ENCODE measurements at regions not wholly inside any gene's neighbourhood (a gene's known extent, or its start where the extent isn't known, plus 50 kb on each side); places are given as distances from the start of the nearest gene placed in this dataset.

GRCh38 chr1:219826290-219826689 is 102.1 kb downstream of the SLC30A10 start:
- Histone ChIP-seq H3K27ac (ENCODE audit: insufficient read length, low read depth, low read length) (no peak overlapping the region), H3T11ph (ENCODE audit: low read length) (no peak overlapping the region), H2BK5ac (ENCODE audit: insufficient read length, low read length) (no peak overlapping the region), H2AFZ (ENCODE audit: low read length) (no peak overlapping the region), H3K56ac (ENCODE audit: insufficient read length, low read depth, low read length) (no peak overlapping the region), H4K8ac (replicated peaks; ENCODE audit: insufficient read length, low read depth, low read length) (no peak overlapping the region), H3K9ac (ENCODE audit: extremely low read depth, insufficient read length, low read length) (no peak overlapping the region), H3K23me2 (ENCODE audit: insufficient read length, low read depth, low read length, poor library complexity, severe bottlenecking) (no peaks in the 10 kb centered on the region), H2BK20ac (ENCODE audit: low read depth, low read length, poor library complexity, severe bottlenecking) (no peak overlapping the region), H2AK5ac (ENCODE audit: insufficient read length, low read length) (no peak overlapping the region), H4K20me1 (ENCODE audit: control insufficient read depth, insufficient read depth, insufficient read length) (no peaks in the 10 kb centered on the region), H3K23ac (ENCODE audit: insufficient read length, low read depth, low read length) (no peak overlapping the region), H3K14ac (ENCODE audit: insufficient read depth, low read length) (no peak overlapping the region), H2BK15ac (ENCODE audit: low read depth, low read length) (no peak overlapping the region), H3K27me3 (ENCODE audit: insufficient read depth, low read length) (no peaks in the 10 kb centered on the region), H3K18ac (ENCODE audit: insufficient read length, low read depth, low read length) (no peak overlapping the region), H2BK120ac (ENCODE audit: low read depth, low read length, poor library complexity, severe bottlenecking) (no peak overlapping the region), H4K91ac (ENCODE audit: insufficient read length, low read depth, low read length) (no peak overlapping the region), H3K4me2 (ENCODE audit: insufficient read depth, insufficient read length, low read length) (no peak overlapping the region), H3K79me1 (ENCODE audit: insufficient read depth, low read depth, low read length, poor library complexity, severe bottlenecking) (no peaks in the 10 kb centered on the region), H4K5ac (ENCODE audit: insufficient read length, low read depth, low read length) (no peak overlapping the region), H2BK12ac (ENCODE audit: insufficient read length, low read depth, low read length) (no peak overlapping the region), H3K4me1 (ENCODE audit: insufficient read depth, low read length) (peaks cover 5% of the 10 kb centered on the region; the same call in 1 of the 2 replicates), H3K79me2 (ENCODE audit: insufficient read depth, low read length) (no peaks in the 10 kb centered on the region), H3K9me3 (ENCODE audit: control insufficient read depth, low read depth, low read length) (no peaks in the 10 kb centered on the region), H3K4ac (ENCODE audit: low read depth, low read length) (no peak overlapping the region)
- DNase-seq = no peak
- H3K36me3 Mint-ChIP-seq (ENCODE audit: insufficient read depth in 1 of 3, low read depth in 3 of 3) = no peaks in the 10 kb centered on the region
- no peaks in the 10 kb centered on the region for H3K27me3 Mint-ChIP-seq (ENCODE audit: low read depth)
- TF ChIP-seq, protein P1, sequence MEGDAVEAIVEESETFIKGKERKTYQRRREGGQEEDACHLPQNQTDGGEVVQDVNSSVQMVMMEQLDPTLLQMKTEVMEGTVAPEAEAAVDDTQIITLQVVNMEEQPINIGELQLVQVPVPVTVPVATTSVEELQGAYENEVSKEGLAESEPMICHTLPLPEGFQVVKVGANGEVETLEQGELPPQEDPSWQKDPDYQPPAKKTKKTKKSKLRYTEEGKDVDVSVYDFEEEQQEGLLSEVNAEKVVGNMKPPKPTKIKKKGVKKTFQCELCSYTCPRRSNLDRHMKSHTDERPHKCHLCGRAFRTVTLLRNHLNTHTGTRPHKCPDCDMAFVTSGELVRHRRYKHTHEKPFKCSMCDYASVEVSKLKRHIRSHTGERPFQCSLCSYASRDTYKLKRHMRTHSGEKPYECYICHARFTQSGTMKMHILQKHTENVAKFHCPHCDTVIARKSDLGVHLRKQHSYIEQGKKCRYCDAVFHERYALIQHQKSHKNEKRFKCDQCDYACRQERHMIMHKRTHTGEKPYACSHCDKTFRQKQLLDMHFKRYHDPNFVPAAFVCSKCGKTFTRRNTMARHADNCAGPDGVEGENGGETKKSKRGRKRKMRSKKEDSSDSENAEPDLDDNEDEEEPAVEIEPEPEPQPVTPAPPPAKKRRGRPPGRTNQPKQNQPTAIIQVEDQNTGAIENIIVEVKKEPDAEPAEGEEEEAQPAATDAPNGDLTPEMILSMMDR (conservative IDR thresholded peaks at IDR 0.05) = no peak
- peak overlapping the region; percentile 19 to 99 (median 82); a peak in 5 of 7 replicates for H3K27ac Mint-ChIP-seq
- peak overlapping the region in 1 of 2 experiments; percentile 27; a peak in 3 of 5 replicates for H3K4me3 Mint-ChIP-seq
- no peaks in the 10 kb centered on the region; a peak in 1 of 5 replicates for H3K9me3 Mint-ChIP-seq
- peaks cover 30 to 51% of the 10 kb centered on the region in 2 experiments for H3K4me1 Mint-ChIP-seq
- WGBS (ENCODE audit: extremely low coverage, insufficient read length, low lambda C conversion rate) = no CpG with 5 or more reads among the region's 1 CpG

All from H9 (cell line).